ENCODE measurements at regions not wholly inside any gene's neighbourhood (a gene's known extent, or its start where the extent isn't known, plus 50 kb on each side); places are given as distances from the start of the nearest gene placed in this dataset.

- H3K36me3 Mint-ChIP-seq (ENCODE audit: low read depth, unreplicated experiment) = no peaks in the 10 kb centered on the region
These were observed 1106.6 kb upstream of the CDH18 start for GRCh38 chr5:21094619-21095018.

GRCh38 chr5:21087766-21088165 lies 1099.8 kb upstream of the CDH18 start:
- no peak for DNase-seq (ENCODE audit: low spot score)
- Mint-ChIP-seq H3K4me3 (ENCODE audit: unreplicated experiment) (no peak overlapping the region), H3K36me3 (ENCODE audit: low read depth, unreplicated experiment) (no peaks in the 10 kb centered on the region), H3K27ac (ENCODE audit: unreplicated experiment) (no peak overlapping the region), H3K27me3 (ENCODE audit: unreplicated experiment) (no peaks in the 10 kb centered on the region), H3K4me1 (ENCODE audit: unreplicated experiment) (peaks cover 2% of the 10 kb centered on the region), H3K9me3 (ENCODE audit: unreplicated experiment) (no peaks in the 10 kb centered on the region)
- TF ChIP-seq CTCF (IDR thresholded peaks at IDR 0.05; ENCODE audit: unreplicated experiment) = no peak

More at GRCh38 chr5:21094619-21095018, 1106.6 kb upstream of the CDH18 start:
- Mint-ChIP-seq H3K27me3 (ENCODE audit: unreplicated experiment) (no peaks in the 10 kb centered on the region), H3K9me3 (ENCODE audit: unreplicated experiment) (no peaks in the 10 kb centered on the region), H3K4me1 (ENCODE audit: unreplicated experiment) (peaks cover 2% of the 10 kb centered on the region), H3K27ac (ENCODE audit: unreplicated experiment) (no peak overlapping the region), H3K4me3 (ENCODE audit: unreplicated experiment) (no peak overlapping the region)
- TF ChIP-seq CTCF (IDR thresholded peaks at IDR 0.05; ENCODE audit: unreplicated experiment) = no peak
- no peak for DNase-seq (ENCODE audit: low spot score)

- no peaks in the 10 kb centered on the region for H3K9me3 Mint-ChIP-seq (ENCODE audit: unreplicated experiment)
- no peaks in the 10 kb centered on the region for H3K36me3 Mint-ChIP-seq (ENCODE audit: low read depth, unreplicated experiment)
- no peaks in the 10 kb centered on the region for H3K4me1 Mint-ChIP-seq (ENCODE audit: unreplicated experiment)
- no peak for TF ChIP-seq CTCF (IDR thresholded peaks at IDR 0.05; ENCODE audit: unreplicated experiment)
- DNase-seq (ENCODE audit: low spot score) = no peak
- H3K27ac Mint-ChIP-seq (ENCODE audit: unreplicated experiment) = no peak overlapping the region
- H3K4me3 Mint-ChIP-seq (ENCODE audit: unreplicated experiment) = no peak overlapping the region
- H3K27me3 Mint-ChIP-seq (ENCODE audit: unreplicated experiment) = no peaks in the 10 kb centered on the region
These were observed 1097.8 kb upstream of the CDH18 start for GRCh38 chr5:21085791-21086190.

- DNase-seq (ENCODE audit: low spot score) = no peak
- H3K9me3 Mint-ChIP-seq (ENCODE audit: unreplicated experiment) = no peaks in the 10 kb centered on the region
- no peaks in the 10 kb centered on the region for H3K27me3 Mint-ChIP-seq (ENCODE audit: unreplicated experiment)
- no peak for TF ChIP-seq CTCF (IDR thresholded peaks at IDR 0.05; ENCODE audit: unreplicated experiment)
- no peak overlapping the region for H3K4me3 Mint-ChIP-seq (ENCODE audit: unreplicated experiment)
- no peak overlapping the region for H3K27ac Mint-ChIP-seq (ENCODE audit: unreplicated experiment)
- H3K4me1 Mint-ChIP-seq (ENCODE audit: unreplicated experiment) = no peaks in the 10 kb centered on the region
- no peaks in the 10 kb centered on the region for H3K36me3 Mint-ChIP-seq (ENCODE audit: low read depth, unreplicated experiment)
These were observed 1084.0 kb upstream of the CDH18 start for GRCh38 chr5:21071986-21072385.

- no peak overlapping the region for H3K4me3 Mint-ChIP-seq (ENCODE audit: unreplicated experiment)
- no peak overlapping the region for H3K27ac Mint-ChIP-seq (ENCODE audit: unreplicated experiment)
- no peaks in the 10 kb centered on the region for H3K9me3 Mint-ChIP-seq (ENCODE audit: unreplicated experiment)
- no peak for TF ChIP-seq CTCF (IDR thresholded peaks at IDR 0.05; ENCODE audit: unreplicated experiment)
- no peaks in the 10 kb centered on the region for H3K4me1 Mint-ChIP-seq (ENCODE audit: unreplicated experiment)
- DNase-seq (ENCODE audit: low spot score) = no peak
- H3K36me3 Mint-ChIP-seq (ENCODE audit: low read depth, unreplicated experiment) = no peaks in the 10 kb centered on the region
- H3K27me3 Mint-ChIP-seq (ENCODE audit: unreplicated experiment) = no peaks in the 10 kb centered on the region
These were observed 1083.4 kb upstream of the CDH18 start for GRCh38 chr5:21071421-21071820.
